GM18508 (cell line): ENCODE measurements at regions not wholly inside any gene's neighbourhood (a gene's known extent, or its start where the extent isn't known, plus 50 kb on each side); places are given as distances from the start of the nearest gene placed in this dataset.
"Not testable (repeated sequence)": the region's sequence is repeated elsewhere in the genome, so short reads cannot be mapped to it uniquely, and the experiment has no call there.

Experiments
- ATAC-seq: cut with Tn5 transposase; IDR thresholded peaks from one replicate; pipeline ENCODE4 v1.9.1; 2021; ENCODE audit warnings: moderate number of reproducible peaks; ENCODE audit not compliant: insufficient read depth, unreplicated experiment

DNA sequence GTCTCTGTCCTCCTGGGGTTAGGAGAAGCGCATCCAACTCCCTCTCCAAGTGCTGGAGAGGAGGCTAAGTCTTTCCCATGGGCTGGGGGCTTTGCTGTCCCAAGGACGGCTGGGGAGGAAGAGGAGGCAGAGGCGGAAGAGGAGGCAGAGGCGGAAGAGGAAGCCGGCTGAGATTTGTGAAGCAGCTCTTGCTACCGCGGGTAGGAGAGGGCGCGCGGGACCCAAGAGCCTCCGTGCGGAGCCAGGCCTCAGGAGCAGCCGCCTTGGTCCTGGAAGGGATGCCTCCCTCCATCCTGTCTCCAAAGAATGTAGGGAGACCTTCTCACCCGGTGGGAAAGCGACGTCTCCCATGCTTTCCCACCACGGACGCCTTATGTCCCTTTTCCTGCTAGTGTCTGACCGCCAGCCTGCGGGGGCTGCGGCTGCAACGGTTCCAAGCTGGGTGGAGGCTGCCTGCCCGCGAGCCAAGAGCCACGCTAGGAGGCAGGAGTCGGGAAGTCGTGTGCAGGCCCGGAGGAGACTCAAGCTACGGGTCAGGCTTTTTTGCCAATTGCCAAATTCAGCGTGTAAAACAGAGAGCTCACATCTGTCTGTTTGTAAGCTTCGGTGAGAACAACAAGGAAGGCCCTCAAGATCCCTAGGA lies 320.3 kb downstream of the FAM72C start:
- ATAC-seq, result no peak

DNA sequence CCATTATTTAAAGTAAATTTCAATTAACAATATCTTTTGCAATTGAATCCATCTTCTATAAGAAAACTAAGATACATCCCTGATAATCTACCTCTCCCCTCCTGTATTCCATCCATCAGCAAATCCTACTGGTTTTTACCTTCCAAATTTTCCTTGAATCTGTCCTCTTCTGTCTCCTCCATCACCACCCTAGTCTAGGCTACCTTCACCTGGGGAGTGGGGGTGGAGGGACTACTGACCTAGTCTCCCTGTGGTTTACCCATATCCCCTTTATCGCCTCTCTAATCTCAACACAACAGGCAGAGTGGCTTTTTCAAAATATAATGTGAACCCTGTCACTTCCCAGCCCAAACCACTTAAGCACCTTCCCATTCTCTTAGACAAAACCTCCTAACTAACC lies 327.8 kb downstream of the FAM72C start:
- ATAC-seq, result not testable (repeated sequence)

DNA sequence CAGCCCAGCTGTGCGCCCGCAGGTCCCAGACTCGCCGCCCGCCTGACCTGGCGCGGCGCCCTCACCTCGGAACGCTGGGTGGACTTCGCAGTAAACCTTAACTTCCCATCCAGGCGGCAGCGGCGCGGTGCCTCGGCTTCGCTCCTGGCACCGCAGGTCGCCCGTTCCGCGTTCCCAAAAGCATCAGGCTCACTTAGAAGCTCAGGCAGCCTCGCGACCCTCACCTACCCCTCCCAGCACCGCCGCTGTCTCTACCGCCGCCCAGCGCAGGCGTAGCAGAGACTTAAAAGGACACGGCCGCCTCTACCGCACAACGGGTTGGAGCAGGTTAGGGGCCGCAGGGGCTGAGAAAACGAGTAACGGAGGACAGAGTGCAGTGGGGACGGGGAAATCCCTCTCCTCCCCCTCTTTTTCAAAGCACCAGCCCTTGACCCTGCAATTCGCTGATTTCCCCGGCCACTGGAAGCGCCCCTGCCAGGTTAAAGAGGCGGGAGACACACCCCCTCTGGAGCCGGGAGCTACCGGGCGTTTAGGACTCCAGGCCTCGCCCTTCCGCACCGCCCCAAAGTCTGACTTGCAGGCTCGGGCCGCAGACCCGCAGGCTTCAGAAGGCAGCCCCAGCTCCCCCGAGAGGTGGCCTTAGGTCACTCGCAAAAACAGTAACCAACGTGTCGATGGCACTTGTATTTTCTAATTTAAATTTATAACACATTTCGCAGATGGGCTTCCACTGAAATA lies 328.5 kb downstream of the FAM72C start:
- no peak for ATAC-seq

DNA sequence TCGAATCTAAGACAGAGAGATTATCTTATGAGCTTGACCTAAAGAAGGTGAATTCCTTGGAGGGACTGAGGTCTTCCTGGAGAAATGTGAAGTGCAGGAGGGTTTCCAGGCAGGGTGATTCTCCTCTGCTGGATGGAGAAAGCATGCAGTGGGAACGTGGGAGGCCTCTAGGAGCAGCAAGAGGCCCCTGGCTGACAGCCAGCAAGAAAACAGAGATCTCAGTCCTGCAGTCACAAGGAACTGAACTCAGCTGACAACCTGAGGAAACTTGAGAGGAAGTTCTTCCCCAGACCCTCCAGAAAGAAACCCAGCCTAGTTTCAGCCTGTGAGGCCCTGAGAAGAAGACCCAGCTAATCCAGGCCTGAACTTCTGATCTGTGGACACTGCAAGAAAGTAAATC lies 345.9 kb downstream of the FAM72C start:
- no peak for ATAC-seq

DNA sequence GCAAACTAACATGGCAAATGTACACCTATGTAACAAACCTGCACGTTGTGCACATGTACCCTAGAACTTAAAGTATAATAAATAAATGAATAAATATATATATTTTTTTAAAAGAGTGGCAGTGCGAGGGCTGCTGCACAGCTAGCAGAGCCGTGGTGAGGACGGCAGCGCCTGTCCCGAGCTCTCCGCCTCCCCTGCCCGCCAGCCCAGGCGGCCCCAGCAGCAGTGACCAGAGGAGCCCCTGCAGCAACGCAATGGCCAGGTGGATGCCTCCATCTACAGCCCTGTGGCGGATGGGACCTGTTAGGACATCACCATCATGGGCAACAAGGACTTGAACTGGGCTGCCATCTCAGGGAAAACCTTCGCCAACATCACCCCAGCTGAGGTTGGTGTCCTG lies 351.9 kb downstream of the FAM72C start:
- ATAC-seq, result no peak

DNA sequence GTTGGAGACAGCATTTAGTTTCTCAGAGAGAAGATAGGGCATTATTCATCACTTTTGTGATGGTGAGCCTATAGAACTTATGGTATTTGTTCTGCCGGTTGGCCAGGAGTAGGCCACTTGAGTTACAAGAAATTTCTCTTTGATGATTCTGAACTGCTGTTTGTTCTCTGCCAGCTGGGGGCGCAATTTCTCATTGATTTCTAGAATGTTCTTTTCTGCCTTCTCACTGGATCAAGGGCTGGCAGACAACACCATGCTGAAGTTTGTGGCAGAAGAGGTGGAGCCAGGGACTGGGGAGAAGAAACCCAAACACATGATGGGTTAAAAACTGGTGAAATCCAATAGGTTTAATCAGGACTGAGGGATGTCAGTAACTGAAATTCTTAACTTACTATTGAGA lies 360.6 kb downstream of the FAM72C start:
- ATAC-seq, result no peak

DNA sequence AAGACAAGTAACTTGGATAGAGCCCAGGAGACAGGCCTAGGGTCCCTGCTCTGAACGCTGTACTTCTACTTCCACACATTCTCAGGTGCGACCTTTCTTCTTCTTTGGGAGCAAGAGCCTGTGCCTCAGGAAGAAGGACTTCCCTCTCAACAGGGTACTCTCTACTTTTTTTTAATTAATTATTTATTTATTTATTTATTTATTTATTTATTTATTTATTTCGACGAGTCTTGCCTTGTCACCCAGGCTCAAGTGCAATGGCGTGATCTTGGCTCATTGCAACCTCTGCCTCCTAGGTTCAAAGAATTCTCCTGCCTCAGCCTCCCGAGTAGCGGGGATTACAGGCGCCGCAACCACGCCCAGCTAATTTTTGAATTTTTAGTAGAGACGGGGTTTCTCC lies 361.6 kb downstream of the FAM72C start:
- no peak for ATAC-seq

DNA sequence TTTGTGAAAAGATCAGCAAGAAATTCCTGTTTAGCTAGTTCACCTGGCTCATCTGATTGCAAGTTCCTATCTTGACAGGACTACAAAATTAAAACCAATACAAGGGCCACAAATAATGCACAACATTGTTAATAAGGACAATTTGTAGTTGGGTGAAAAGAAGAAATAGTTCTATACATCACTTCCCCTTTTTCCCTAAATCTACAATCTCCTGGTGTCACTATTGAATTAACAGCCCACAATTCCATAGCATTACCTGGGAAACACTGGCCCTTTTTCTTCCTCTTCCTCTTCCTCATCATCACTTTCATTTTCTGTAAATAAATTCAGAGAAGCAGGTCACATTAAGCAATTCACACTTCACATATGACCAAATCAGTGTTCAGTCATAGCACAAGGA lies 366.9 kb downstream of the FAM72C start:
- no peak for ATAC-seq

DNA sequence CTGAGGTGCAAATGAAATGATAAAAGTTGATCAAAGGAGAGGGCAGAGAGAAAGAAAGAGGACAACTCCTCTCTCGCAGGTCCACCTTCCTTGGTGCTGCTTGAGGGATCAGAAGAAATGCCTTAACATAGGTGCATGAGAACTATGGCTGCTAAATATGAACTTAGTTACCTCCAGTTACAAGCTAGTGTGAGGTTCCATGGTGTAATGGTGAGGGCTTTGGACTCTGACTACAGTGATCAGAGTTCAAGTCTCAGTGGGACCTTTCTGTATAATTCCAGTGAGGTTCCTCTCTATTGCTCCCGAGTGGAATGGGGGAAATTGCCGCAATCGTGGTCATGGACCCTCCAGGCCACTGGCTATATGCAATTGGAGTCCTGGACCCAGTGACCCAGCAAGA lies 387.3 kb downstream of the FAM72C start:
- ATAC-seq, result no peak

DNA sequence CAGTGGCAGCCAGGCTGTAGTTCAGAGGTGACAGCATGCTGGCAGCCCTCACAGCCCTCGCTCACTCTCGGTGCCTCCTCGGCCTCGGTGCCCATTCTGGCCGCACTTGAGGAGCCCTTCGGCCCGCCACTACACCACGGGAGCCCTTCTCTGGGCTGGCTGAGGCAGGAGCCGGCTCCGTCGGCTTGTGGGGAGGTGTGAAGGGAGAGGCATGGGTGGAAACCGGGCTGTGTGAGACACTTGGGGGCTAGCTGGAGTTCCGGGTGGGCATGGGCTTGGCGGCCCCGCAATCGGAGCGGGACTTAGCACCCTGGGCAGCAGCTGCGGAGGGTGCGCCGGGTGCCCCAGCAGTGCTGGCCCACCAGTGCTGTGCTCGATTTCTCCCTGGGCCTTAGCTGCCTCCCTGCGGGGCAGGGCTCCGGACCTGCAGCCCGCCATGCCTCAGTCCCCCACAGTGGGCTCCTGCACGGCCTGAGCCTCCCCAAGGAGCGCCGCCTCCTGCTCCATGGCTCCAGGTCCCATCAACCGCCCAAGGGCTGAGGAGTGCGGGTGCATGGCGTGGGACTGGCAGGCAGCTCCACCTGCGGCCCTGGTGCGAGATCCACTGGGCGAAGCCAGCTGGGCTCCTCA lies 396.8 kb downstream of the FAM72C start:
- no peak for ATAC-seq

DNA sequence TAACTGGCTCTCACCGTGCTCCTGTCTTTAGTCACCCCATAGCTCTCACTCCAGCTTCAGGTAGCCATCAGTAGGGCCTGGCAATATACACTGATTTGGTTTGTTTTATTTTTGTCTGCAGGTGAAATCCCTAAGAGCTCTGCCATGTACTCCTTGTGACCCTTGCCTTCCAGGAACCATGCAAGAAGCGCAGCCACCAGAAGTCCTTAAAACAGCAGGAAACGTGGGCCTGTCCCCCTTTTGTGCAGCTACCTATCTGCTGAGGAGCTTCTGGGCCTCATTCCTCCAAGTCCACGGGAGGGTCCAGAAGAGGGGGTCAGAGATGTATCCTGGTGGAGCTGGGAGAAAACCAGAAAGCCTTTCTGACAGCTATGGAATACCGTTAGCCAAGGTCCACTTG lies 399.1 kb downstream of the FAM72C start:
- not testable (repeated sequence) for ATAC-seq

DNA sequence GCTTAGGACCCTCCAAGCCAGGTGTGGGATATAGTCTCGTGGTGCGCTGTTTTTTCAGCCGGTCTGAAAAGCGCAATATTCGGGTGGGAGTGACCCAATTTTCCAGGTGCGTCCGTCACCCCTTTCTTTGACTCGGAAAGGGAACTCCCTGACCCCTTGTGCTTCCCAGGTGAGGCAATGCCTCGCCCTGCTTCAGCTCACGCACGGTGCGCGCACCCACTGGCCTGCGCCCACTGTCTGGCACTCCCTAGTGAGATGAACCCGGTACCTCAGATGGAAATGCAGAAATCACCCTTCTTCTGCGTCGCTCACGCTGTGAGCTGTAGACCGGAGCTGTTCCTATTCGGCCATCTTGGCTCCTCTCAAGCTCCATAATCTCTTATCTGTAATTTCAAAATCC lies 408.0 kb downstream of the FAM72C start:
- ATAC-seq, result not testable (repeated sequence)

DNA sequence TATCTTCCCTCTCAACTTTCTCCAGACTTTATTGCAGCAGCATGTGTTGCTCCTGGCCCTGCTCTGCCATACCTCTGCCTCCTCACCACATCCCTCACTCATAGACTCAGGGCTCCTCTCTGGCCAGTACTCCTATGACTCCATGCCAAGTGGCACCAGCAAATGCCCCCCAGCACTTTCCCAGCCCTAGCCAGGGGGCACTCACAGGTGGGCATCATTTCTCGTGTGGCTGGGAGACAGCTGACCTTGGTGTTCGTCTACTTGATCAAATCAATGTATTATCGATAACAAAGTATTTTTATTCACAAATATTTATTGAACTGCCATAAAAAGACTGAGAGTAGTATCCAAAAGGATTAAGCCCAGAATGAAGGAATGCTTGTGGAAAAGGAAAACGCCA lies 418.2 kb downstream of the FAM72C start:
- no peak for ATAC-seq

DNA sequence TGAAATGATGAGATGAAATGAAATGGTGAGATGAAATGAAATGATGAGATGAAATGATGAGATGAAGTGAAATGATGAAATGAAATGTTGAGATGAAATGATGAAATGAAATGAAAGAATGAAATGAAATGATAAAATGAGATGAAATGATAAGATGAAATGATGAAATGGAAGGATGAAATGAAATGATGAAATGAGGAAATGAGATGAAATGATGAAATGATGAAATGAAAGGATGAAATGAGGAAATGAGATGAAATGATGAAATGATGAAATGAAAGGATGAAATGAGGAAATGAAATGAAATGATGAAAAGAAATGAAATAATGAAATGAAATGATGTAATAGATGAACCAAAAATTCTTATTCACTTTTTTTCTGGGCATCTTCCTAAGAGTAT lies 467.1 kb downstream of the FAM72C start:
- not testable (repeated sequence) for ATAC-seq

DNA sequence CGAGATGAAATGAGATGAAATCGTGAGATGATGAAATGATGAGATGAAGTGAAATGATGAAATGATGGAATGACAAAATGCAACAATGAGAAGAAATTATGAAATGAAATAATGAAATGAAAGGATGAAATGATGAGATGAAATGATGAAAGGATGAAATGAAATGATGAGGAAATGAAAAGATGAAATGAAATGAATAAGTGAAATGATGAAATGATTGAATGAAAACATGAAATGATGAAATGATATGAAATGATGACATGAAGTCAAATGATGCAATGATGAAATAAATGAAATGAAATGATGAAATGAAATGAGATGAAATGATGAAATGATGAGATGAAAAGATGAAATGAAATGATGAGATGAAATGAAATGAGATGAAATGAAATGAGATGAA lies 467.7 kb downstream of the FAM72C start:
- not testable (repeated sequence) for ATAC-seq

DNA sequence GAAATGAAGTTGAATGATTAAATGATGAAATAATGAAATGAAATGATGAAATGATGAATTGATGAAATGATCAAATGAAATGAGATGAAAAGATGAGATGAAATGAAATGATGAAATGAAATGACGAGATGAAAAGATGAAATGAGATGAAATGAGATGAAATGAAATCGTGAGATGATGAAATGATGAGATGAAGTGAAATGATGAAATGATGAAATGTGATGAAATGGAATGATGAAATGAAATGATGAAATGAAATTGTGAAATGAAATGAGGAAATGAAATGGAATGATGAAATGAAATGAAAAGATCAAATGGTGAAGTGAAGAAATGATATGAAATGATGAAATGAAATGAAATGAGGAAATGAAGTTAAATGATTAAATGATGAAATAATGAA lies 468.7 kb downstream of the FAM72C start:
- not testable (repeated sequence) for ATAC-seq

DNA sequence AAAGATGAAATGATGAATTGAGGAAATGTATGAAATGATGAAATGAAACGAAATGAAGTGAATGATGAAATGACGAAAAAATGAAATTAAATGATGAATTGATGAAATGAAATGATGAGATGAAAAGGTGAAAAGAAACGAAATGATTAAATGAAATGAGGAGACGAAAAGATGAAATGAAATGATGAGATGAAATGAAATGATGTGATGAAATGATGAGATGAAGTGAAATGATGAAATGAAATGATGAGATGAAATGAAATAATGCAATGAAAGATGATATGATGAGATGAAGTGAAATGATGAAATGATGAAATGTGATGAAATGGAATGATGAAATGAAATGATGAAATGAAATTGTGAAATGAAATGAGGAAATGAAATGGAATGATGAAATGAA lies 469.7 kb downstream of the FAM72C start:
- not testable (repeated sequence) for ATAC-seq

DNA sequence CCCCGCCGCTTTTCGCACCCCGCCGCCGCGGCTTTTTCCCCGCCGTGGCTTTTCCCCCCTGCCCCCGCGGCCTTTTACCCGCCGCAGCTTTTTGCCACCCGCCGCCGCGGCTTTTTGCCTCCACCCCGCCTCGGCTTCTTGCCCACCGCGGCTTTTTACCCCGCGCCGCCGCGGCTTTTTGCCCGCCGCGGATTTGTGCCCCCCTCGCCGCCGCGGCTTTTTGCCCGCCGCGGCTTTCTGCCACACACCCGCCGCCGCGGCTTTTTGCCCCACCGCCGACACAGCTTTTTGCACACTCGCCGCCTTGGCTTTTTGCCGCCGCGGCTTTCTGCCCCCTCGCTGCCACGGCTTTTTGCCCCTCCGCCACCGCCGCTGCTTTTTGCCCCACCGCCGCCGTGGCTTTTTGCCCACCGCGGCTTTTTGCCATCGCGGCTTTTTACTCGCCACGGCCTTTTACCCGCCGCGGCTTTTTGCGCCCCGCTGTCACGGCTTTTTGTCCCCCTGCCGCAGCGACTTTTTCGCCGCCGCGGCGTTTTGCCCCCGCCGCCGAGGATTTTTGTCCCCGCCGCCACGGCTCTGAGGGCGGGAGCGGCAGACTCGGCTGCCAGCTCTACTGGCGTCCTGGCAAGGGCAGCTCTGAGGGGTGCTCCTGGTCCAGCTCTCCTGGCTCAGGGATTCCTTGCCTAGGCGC lies 473.6 kb downstream of the FAM72C start:
- not testable (repeated sequence) for ATAC-seq

DNA sequence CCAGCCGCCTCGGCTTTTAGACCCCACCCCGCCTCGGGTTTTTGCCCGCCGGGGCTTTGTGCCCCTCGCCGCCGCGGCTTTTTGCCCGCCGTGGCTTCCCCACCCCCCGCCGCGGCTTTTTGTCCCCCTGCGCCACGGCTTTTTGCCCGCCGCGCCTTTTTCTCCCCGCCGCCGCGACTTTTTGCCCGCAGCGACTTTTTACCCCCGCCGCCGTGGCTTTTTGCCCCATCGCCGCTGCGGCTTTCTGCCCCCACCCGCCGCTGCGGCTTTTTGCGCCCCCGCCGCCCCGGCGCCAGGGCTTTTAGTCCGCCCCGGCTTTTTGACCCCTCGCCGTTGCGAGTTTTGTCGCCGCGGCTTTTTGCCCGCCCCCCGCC lies 474.4 kb downstream of the FAM72C start:
- ATAC-seq, result no peak

DNA sequence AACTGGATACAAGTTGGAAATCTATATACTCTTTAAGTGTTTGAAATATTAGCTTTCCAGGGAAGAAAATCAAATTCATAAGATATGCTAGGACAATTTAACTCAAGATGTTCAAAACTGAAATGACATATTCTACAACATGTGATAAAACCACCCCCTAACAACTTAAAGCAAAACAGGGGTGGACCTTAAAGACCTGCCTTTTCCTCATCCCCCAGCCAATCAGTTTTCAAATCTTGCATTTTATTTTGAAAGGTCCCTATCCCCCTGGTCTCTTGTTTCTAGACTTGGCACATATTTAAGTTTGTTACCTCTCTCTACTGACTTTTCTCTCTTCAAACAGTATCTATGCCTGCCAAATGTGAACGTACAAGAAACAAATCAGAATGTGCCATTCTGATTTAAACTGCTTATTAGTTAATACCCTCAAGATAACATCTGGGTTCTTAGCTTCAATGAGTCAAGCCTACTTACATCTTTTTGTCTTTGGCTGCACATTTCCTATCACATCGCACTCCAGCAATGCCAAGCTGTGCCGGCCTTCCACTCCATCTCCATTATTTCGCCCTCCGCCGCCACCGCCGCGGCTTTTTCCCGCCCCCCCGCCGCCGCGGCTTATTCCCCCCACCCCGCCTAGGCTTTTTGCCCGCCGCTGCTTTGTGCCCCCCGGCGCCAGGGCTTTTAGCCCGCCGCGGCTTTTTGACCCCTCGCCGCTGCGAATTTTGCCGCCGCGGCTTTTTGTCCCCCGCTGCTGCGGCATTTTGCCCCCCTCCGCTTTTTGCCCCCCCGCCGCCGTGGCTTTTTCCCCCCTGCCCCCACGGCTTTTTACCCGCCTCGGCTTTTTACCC lies 475.0 kb downstream of the FAM72C start:
- ATAC-seq, result not testable (repeated sequence)
